ENCODE measurements at regions not wholly inside any gene's neighbourhood (a gene's known extent, or its start where the extent isn't known, plus 50 kb on each side); places are given as distances from the start of the nearest gene placed in this dataset.
"Not testable (repeated sequence)": the region's sequence is repeated elsewhere in the genome, so short reads cannot be mapped to it uniquely, and the experiment has no call there.

DNA sequence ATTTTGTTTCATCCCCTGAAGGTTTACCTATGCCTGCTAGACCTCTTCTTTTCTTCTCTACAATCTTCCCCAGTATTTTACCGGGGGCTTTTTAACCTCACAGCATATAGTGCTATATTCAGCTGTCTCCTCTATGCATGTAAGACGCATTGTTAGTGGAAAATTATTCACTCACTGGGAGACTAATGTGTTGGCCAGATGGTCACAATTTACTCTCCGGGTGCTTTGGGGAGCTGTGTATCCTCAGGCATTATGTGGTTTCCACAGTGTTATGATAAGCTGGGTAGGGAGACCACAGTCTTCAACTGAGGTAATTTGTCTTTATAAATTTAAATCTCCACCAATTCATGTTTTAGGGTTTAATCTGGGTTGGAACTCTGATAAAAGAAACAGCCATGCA, 553.8 kb upstream of the PTCHD4 start:
- ATAC-seq, result no peak
- TF ChIP-seq OSR1 (CRISPR knock-in tag; IDR thresholded peaks at IDR 0.05) (no peak), ZNF8 (CRISPR knock-in tag; IDR thresholded peaks at IDR 0.05) (no peak), TOX (CRISPR knock-in tag; IDR thresholded peaks at IDR 0.05; ENCODE audit: borderline replicate concordance) (no peak), ZFP30 (CRISPR knock-in tag; IDR thresholded peaks at IDR 0.05) (no peak)

GRCh38 chr6:48658915-48659314, 547.9 kb upstream of the PTCHD4 start:
- no peak for TF ChIP-seq PPARA (CRISPR knock-in tag; IDR thresholded peaks at IDR 0.05; ENCODE audit: borderline replicate concordance)
- TF ChIP-seq, protein P1, sequence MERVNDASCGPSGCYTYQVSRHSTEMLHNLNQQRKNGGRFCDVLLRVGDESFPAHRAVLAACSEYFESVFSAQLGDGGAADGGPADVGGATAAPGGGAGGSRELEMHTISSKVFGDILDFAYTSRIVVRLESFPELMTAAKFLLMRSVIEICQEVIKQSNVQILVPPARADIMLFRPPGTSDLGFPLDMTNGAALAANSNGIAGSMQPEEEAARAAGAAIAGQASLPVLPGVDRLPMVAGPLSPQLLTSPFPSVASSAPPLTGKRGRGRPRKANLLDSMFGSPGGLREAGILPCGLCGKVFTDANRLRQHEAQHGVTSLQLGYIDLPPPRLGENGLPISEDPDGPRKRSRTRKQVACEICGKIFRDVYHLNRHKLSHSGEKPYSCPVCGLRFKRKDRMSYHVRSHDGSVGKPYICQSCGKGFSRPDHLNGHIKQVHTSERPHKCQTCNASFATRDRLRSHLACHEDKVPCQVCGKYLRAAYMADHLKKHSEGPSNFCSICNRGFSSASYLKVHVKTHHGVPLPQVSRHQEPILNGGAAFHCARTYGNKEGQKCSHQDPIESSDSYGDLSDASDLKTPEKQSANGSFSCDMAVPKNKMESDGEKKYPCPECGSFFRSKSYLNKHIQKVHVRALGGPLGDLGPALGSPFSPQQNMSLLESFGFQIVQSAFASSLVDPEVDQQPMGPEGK (CRISPR knock-in tag; IDR thresholded peaks at IDR 0.05; ENCODE audit: borderline replicate concordance), result no peak
- no peak for TF ChIP-seq CSDC2 (CRISPR knock-in tag; IDR thresholded peaks at IDR 0.05)
- no peak for TF ChIP-seq ZFP3 (CRISPR knock-in tag; IDR thresholded peaks at IDR 0.05)
- TF ChIP-seq ZC3H10 (CRISPR knock-in tag; IDR thresholded peaks at IDR 0.05), result no peak
- TF ChIP-seq, protein P2, sequence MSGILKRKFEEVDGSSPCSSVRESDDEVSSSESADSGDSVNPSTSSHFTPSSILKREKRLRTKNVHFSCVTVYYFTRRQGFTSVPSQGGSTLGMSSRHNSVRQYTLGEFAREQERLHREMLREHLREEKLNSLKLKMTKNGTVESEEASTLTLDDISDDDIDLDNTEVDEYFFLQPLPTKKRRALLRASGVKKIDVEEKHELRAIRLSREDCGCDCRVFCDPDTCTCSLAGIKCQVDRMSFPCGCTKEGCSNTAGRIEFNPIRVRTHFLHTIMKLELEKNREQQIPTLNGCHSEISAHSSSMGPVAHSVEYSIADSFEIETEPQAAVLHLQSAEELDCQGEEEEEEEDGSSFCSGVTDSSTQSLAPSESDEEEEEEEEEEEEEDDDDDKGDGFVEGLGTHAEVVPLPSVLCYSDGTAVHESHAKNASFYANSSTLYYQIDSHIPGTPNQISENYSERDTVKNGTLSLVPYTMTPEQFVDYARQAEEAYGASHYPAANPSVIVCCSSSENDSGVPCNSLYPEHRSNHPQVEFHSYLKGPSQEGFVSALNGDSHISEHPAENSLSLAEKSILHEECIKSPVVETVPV (CRISPR knock-in tag; IDR thresholded peaks at IDR 0.05), result no peak
- TF ChIP-seq ZNF70 (CRISPR knock-in tag; IDR thresholded peaks at IDR 0.05), result no peak
- TF ChIP-seq, protein P3, sequence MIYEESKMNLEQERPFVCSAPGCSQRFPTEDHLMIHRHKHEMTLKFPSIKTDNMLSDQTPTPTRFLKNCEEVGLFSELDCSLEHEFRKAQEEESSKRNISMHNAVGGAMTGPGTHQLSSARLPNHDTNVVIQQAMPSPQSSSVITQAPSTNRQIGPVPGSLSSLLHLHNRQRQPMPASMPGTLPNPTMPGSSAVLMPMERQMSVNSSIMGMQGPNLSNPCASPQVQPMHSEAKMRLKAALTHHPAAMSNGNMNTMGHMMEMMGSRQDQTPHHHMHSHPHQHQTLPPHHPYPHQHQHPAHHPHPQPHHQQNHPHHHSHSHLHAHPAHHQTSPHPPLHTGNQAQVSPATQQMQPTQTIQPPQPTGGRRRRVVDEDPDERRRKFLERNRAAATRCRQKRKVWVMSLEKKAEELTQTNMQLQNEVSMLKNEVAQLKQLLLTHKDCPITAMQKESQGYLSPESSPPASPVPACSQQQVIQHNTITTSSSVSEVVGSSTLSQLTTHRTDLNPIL (CRISPR knock-in tag; IDR thresholded peaks at IDR 0.05; ENCODE audit: low read depth), result no peak
- TF ChIP-seq ISL1 (CRISPR knock-in tag; IDR thresholded peaks at IDR 0.05), result no peak
- TF ChIP-seq RARB (CRISPR knock-in tag; IDR thresholded peaks at IDR 0.05), result no peak
- TF ChIP-seq ZFP30 (CRISPR knock-in tag; IDR thresholded peaks at IDR 0.05), result no peak
- TF ChIP-seq TOX (CRISPR knock-in tag; IDR thresholded peaks at IDR 0.05; ENCODE audit: borderline replicate concordance), result no peak
- TF ChIP-seq TCF4 (CRISPR knock-in tag; IDR thresholded peaks at IDR 0.05; ENCODE audit: borderline replicate concordance), result no peak
- no peak for TF ChIP-seq BACH2 (CRISPR knock-in tag; IDR thresholded peaks at IDR 0.05; ENCODE audit: borderline replicate concordance)
- no peak for TF ChIP-seq GLIS3 (CRISPR knock-in tag; IDR thresholded peaks at IDR 0.05)
- no peak for TF ChIP-seq SNAI2 (CRISPR knock-in tag; IDR thresholded peaks at IDR 0.05)

GRCh38 chr6:48641544-48641943, 530.5 kb upstream of the PTCHD4 start:
- ATAC-seq, result no peak
- TF ChIP-seq, protein P4, sequence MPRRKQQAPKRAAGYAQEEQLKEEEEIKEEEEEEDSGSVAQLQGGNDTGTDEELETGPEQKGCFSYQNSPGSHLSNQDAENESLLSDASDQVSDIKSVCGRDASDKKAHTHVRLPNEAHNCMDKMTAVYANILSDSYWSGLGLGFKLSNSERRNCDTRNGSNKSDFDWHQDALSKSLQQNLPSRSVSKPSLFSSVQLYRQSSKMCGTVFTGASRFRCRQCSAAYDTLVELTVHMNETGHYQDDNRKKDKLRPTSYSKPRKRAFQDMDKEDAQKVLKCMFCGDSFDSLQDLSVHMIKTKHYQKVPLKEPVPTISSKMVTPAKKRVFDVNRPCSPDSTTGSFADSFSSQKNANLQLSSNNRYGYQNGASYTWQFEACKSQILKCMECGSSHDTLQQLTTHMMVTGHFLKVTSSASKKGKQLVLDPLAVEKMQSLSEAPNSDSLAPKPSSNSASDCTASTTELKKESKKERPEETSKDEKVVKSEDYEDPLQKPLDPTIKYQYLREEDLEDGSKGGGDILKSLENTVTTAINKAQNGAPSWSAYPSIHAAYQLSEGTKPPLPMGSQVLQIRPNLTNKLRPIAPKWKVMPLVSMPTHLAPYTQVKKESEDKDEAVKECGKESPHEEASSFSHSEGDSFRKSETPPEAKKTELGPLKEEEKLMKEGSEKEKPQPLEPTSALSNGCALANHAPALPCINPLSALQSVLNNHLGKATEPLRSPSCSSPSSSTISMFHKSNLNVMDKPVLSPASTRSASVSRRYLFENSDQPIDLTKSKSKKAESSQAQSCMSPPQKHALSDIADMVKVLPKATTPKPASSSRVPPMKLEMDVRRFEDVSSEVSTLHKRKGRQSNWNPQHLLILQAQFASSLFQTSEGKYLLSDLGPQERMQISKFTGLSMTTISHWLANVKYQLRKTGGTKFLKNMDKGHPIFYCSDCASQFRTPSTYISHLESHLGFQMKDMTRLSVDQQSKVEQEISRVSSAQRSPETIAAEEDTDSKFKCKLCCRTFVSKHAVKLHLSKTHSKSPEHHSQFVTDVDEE (CRISPR knock-in tag; IDR thresholded peaks at IDR 0.05), result no peak
- TF ChIP-seq CSDC2 (CRISPR knock-in tag; IDR thresholded peaks at IDR 0.05), result no peak
- no peak for TF ChIP-seq ZC3H10 (CRISPR knock-in tag; IDR thresholded peaks at IDR 0.05)
- TF ChIP-seq, protein P2 (CRISPR knock-in tag; IDR thresholded peaks at IDR 0.05), result no peak
- TF ChIP-seq ISL1 (CRISPR knock-in tag; IDR thresholded peaks at IDR 0.05), result no peak
- no peak for TF ChIP-seq SNAI2 (CRISPR knock-in tag; IDR thresholded peaks at IDR 0.05)
- no peak for TF ChIP-seq ARNTL (CRISPR knock-in tag; IDR thresholded peaks at IDR 0.05; ENCODE audit: borderline replicate concordance, low read depth)

More at GRCh38 chr6:48658915-48659314, 547.9 kb upstream of the PTCHD4 start:
- ATAC-seq, result no peak

DNA sequence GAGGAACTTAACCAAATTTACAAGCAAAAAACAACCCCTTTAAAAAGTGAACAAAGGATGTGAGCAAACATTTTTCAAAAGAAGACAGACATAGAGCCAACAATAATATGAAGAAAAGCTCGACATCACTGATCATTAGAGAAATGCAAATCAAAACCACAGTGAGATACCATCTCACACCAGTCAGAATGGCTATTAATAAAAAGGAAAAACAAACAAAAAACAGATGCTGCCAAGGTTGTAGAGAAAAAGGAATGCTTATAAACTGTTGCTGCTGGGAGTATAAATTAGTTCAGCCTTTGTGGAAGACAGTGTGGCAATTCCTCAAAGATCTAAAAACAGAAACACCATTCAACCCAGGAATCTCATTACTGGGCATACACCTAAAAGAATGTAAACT, 527.8 kb upstream of the PTCHD4 start:
- not testable (repeated sequence) for ATAC-seq

Data from SK-N-SH treated with all-trans-retinoic acid at 6 μM for 48 hours (cell line).